HG03457 (cell line): ENCODE measurements at regions not wholly inside any gene's neighbourhood (a gene's known extent, or its start where the extent isn't known, plus 50 kb on each side); places are given as distances from the start of the nearest gene placed in this dataset.

Experiments used
- ATAC-seq: cut with Tn5 transposase; IDR thresholded peaks from one replicate; pipeline ENCODE4 v1.9.1; 2021; ENCODE audit warnings: moderate number of reproducible peaks; ENCODE audit not compliant: unreplicated experiment

- ATAC-seq, result no peak
These were observed 198.7 kb upstream of the DUSP10 start for GRCh38 chr1:221940631-221941030.

GRCh38 chr1:221939607-221940006, 197.7 kb upstream of the DUSP10 start:
- peak; percentile 86 for ATAC-seq

GRCh38 chr1:221937155-221937953, 195.5 kb upstream of the DUSP10 start:
- ATAC-seq, result no peak

- no peak for ATAC-seq
These were observed 191.9 kb upstream of the DUSP10 start for GRCh38 chr1:221933814-221934213.

DNA sequence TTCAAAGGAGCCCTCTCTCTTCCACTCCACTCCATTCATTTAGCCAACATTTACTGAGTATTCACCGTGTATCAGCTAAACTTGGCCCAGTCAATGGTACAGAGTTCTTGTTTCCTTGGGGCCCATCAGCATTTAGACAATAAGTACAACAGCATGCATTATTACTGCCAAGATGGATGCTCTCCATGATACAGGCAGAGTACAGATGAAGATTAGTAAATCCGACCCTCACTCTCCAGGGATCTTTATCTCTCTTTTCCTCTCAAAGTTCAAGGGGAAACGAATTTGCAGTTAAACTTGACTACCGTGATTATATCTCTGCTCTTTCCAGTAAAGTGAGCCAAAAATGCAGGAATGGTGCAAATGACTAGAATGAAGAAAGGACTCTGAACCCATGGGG, 184.6 kb upstream of the DUSP10 start:
- no peak for ATAC-seq

DNA sequence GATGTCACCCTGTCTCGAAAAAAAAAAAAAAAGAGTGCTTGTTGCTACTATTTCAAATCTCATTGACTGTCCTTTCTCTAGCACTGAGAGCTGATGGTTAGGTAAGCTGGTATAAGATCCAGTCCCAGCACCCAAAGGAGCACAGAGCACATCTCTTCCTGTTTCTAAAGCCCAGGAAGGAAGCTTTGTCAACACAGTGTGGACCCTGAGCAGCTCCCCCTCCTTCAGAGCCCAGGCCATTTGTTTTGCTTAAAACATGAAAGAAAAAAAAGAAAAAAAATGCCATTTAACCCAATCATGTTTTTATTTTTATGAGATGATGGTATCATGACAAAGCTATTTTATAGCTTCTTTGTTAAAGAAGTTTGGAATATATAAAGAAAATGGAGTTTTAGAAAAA, 184.1 kb upstream of the DUSP10 start:
- no peak for ATAC-seq

DNA sequence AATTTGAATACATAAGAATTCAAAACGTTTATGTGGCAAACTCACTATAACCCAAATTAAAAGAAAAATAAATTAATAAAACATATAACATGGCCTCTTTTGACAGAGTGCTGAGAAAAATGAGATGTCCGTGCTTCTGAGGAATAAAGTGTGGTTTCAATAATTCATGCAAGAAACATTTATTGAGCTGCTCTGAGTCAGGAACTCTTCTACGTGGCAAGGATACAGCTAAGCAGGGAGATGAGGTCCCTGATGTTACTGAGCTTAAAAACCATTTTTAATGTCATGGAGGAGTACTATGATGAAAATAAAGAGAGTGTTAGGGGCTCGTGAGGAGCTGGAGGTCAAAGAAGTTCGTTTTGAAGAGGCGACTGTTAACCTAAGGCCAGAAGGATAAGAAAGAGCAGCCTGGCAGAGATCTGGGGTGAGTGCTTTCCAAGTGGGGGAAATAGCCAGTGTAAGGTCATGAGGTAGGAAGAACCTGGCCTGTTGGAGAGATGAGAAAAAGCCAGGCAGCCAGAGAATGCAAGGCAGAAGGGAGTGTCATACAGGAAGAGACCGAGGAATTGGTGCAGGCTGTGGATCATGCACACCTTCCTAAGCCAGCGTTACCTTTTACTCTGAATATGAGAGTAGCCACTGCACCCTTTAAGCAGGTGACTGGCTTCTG, 182.2 kb upstream of the DUSP10 start:
- ATAC-seq, result no peak

- ATAC-seq, result no peak
These were observed 180.0 kb upstream of the DUSP10 start for GRCh38 chr1:221921936-221922335.

GRCh38 chr1:221919743-221920142, 177.9 kb upstream of the DUSP10 start:
- no peak for ATAC-seq

GRCh38 chr1:221919341-221919740, 177.5 kb upstream of the DUSP10 start:
- ATAC-seq, result no peak

GRCh38 chr1:221916176-221916575, 174.3 kb upstream of the DUSP10 start:
- ATAC-seq, result no peak

DNA sequence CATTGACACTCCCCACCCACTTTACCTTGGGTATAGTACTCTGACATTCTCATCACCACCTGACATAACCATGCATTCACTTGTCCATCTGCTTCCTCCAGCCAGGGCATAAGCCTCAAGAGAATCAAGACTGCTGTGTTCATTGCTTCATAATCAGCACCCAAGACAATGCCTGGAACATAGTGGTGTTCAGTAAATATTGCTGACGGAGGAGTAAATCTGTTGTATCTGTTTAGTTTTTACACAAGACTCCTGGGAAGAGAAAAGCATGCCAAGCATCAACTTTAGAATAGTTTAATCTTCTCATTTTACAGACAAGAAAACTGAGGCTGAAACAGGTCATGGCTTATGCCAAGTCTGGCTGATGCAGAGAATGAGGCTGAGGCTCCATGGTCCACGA, 173.9 kb upstream of the DUSP10 start:
- no peak for ATAC-seq

GRCh38 chr1:221913351-221913892, 171.5 kb upstream of the DUSP10 start:
- no peak for ATAC-seq

DNA sequence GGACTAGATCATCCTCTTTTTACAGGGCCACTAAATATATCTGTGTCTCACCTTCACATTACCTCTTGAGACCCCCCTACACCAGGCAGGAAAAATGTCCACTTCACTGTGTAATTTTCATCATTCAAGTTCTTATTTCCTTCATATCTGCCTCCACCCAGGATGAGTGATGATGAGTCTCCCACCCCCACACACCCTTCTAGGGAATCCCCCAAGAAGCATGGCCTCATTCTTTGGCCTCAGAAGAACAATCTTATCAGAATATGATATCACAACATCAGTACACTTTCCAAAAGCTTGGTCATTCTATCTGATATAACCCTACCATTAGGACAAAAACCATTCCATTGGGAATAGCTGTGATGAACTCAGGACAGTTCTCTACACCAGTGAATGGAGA, 170.3 kb upstream of the DUSP10 start:
- no peak for ATAC-seq

DNA sequence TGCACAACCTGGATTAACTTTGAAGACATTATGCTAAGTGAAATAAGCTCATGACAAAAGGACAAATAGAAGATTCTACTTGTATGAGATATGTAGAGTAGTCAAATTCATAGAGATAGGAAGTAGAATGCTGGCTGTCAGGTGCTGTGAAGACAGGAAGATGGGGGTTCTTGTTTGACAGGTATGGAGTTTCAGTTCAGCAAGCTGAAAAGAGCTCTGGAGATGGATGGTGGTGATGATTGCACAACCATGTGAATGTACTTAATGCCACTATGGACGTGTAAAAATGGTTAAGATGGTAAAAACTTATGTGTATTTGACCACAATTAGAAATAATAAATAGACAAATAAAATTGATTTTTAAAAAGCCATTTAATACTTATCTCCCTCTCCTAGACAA, 169.8 kb upstream of the DUSP10 start:
- no peak for ATAC-seq

GRCh38 chr1:221910222-221910621, 168.3 kb upstream of the DUSP10 start:
- no peak for ATAC-seq

- ATAC-seq, result no peak
These were observed 166.7 kb upstream of the DUSP10 start for GRCh38 chr1:221908573-221908972.

GRCh38 chr1:221907166-221907932, 165.5 kb upstream of the DUSP10 start:
- ATAC-seq, result no peak

- ATAC-seq, result no peak
These were observed 163.9 kb upstream of the DUSP10 start for GRCh38 chr1:221905802-221906201.

DNA sequence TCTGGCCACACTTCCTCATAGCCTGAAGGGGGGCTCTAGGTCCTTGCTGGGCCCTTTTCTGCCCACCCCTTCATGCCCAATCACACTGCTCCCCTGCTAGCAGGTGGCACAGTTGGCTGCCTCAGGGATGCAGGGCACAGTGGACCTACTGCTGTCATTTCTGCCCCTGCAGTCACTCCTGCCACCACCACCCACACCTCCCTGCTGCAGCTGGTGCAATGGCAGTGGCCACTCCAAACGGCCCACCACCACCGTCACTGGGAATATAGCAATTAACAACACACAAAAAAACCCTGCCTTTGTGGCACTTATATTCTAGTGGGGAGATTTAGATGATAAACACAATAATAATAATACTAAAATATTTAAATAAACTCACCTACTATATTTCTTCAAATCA, 162.4 kb upstream of the DUSP10 start:
- no peak for ATAC-seq

DNA sequence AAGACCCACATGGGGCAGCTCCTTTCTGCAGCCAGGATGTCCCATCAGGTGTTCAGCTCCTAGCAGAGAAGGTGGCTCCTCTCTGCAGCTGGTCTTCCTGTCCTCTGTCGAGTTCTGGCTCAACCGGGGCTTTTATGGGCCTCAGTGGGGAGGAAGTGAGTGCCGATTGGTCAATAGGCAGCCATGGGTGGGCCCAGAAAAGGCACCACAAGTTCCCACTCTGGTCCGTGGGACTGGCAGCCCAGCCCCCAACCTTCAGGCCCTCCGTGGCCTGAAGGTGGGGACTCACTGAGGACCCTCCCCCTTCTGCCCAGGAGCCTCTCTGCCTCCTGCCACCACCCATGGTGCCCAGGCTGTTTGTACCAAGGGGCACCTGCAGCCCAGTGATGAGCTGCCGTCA, 161.7 kb upstream of the DUSP10 start:
- no peak for ATAC-seq

DNA sequence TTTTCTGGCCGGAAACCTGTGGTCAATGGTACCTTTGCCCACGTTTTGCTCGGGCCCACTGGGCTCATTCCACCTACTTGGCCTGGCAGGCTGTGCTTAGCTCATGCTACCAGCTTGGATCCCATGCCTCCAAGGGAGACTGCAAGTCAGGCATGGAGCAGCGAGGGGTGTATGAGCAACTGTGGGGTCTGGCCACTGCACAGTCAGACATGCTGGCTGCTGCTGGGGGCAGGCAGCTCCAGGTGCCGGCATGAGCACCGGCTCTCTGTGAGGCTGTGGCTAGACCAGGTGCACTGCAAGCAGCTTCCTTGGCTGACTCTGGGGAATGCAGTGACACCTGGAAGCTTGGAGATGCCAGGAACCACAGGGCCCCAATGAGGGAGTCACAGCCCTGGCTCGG, 161.1 kb upstream of the DUSP10 start:
- ATAC-seq, result no peak
